Epidermal melanocyte (primary cell): ENCODE measurements at regions not wholly inside any gene's neighbourhood (a gene's known extent, or its start where the extent isn't known, plus 50 kb on each side); places are given as distances from the start of the nearest gene placed in this dataset.

Experiments used
- DNase-seq: peaks from one replicate; pipeline ENCODE4 v3.0.0; 2011; ENCODE audit warnings: low spot score; ENCODE audit not compliant: insufficient read length

GRCh38 chr7:112886208-112886607 lies 96.0 kb upstream of the TMEM168 start:
- DNase-seq: no peak

GRCh38 chr7:112882991-112883390 lies 92.8 kb upstream of the TMEM168 start:
- DNase-seq: no peak

DNA sequence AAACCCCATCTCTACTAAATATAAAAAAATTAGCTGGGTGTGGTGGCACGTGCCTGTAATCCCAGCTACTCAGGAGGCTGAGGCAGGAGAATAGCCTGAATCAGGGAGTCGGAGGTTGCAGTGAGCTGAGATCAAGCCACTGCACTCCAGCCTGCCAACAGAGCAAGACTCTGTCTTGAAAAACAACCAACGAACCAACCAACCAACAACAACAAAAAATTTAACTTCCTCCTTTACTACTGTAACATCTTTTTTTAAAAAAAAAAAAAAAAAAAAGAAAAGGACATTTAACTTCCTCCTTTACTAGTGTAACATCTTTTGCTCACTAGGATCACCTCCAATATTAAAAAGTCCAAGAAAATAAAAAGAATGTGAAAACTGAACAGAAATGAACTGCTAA lies 92.3 kb upstream of the TMEM168 start:
- no peak for DNase-seq

DNA sequence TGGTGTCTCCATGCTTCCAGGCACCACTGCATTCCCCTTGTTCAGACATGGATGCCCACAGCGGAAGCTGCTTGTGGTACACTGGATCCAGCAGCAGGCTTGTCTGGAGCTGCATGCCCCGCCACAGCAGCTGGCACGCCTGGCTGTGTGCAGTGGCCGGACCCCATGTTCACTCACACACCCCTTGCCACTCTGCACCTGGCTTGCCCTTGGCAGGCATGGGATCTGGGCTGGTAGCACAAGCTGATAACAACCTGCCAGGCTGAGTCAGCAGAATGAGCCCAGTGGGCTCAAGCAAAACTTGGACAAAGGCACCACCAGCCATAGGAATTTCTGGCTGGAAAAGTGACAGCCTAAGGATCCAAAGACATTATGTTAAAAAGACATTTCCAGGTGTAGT lies 91.8 kb upstream of the TMEM168 start:
- no peak for DNase-seq

DNA sequence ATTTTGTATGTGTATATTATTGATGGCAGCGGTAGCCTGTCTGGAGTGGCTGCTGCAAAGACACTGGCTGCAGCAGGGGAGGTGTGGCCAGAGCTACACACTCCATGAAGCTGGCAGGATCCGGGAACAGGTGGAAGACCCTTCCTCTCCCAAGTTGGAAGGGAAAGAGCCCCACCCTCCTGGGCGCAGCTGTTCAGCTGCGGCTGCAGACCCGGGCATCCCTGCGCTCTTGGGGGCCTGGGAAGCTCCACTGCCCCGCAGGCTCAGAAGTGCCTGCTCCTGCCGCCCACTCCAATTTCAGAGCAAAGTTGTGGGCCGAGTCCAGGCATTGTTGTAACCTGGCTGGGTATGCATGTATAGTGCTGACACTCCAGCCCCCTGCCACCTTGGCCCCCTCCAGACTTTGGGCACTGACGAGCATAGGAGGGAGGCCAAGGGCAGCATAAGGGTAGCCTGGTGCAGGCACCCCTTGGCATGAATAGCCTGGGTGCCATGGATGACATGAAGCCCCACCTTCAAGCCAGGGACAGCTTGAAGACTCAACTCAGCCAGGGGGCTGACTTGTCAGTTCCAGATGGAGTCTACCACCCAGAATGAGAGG lies 90.7 kb upstream of the TMEM168 start:
- no peak for DNase-seq

DNA sequence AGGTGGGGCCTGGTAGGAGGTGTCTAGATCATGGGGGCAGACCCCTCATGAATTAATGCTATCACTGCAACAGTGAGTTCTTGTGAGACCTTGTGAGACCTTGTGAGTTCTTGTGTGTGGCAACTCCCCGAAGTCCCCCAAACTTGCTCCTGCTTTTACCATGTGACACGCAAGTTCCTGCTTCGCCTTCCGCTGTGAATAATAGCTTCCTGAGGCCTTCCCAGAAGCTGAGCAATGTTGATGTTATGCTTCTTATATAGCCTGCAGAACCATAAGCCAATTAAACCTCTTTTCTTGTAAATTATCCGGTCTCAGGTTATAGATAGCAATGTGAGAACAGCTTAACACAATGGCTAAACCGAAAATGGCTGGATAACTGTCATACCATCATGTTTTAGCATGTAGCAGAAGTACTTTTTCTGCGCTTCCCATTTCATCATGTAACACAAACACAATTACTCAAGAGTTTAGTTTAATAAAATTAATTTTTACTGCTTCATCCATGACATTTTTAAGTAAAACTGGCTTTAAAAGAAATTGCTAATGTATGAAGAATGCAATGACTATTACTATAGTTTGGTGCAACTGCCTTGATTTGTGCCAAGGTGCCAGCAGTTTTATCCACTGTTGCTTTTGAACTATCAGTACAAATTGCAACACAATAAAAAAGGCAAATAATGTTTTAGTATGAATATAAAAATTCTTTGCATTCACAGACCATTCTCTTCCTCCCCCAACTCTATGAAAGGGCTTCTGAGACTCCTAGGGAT lies 87.7 kb upstream of the TMEM168 start:
- no peak for DNase-seq

DNA sequence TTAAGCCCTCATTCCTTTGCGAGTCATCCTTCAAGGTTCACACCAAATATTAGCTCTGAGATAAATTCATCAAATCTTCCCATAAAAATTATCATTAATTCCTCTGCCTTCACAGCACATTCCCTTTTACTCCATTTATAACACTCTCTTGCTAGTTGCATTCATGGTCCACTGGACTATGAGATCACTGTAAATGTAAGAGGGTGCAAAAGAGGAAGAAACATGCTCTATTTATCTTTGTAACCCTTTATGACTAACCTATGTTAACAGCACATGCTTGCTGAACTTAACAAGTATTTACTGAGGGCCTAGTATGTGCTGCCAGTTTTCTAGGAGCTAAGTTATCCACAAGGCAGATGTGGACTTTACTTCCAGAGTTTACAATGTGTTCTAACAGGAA lies 86.7 kb upstream of the TMEM168 start:
- no peak for DNase-seq

GRCh38 chr7:112874909-112875308 lies 84.7 kb upstream of the TMEM168 start:
- DNase-seq: no peak

DNA sequence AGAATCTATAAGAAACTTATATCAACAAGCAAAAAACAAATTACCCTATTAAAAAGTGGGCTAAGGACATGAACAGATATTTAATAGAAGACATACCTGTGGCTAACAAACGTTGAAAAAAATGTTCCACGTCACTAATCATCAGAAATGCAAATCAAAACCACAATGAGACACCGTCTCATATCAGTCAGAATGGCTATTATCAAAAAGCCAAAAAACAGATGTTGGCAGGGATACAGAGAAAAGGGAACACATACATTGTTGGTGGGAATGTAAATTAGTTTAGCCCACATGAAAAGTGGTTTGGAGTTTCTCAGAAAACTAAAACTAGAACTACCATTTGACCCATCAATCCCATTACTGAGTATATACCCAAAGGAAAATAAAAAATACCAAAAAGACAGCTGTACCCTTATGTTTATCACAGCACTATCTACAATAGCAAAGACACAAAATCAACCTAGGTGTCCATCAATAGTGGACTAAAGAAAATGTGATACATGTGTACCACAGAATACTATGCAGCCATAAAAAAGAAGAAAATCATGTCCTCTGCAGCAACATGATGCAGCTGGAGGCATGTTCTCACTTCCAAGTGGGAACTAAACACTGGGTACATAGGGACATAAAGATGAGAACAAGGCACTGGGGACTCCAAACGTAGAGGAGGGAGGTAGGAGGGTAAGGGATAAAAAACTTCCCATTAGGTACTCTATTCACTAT lies 83.8 kb upstream of the TMEM168 start:
- no peak for DNase-seq

DNA sequence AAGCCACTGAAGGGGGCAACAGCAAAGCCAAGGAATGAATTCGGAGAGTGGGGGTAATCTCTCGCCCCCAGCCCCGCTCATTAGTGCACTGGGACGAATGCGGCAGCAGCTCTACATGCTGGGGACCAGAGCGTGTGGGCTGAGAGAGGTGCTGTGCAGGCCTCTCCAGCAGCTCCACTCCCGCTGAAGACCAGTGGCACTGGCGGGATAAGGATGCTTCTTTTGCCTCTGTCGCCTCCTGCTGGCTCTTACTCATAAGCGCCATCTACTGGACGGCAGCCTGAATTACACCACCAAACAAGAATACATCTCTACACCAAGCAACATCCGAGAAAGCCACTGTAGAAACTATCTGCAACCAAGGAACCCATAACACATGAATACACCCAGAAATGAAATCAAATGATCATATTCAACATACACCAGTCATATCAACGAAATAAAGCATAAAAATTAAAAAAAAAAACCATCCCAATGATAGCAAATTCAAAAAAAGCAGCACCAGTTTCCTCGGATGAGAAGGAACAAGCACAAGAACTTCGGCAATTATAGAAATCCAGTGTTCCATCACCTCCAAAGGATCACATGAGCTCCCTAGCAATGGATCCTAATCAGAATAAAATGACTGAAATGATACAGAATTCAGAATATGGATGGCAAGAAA lies 79.0 kb upstream of the TMEM168 start:
- no peak for DNase-seq

DNA sequence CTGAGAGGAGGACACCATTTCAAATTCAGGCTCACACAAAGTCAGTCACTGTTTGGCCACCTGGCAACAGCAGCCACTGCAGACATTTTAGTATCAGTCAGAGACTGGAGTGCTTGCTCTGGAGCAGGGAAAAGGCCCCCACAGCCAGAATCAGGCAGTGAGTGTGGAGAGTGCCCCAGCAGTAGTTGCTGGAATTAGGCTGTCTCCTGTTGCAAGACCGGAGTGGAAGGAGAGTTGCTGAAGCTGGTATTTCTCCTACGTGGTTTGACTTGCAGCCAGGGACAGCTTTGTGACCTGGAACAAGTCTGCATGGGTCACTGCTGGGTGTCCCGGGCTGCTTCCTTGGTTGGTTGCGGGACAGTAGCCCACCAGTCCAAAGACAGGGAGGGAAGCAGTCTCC lies 78.4 kb upstream of the TMEM168 start:
- no peak for DNase-seq

DNA sequence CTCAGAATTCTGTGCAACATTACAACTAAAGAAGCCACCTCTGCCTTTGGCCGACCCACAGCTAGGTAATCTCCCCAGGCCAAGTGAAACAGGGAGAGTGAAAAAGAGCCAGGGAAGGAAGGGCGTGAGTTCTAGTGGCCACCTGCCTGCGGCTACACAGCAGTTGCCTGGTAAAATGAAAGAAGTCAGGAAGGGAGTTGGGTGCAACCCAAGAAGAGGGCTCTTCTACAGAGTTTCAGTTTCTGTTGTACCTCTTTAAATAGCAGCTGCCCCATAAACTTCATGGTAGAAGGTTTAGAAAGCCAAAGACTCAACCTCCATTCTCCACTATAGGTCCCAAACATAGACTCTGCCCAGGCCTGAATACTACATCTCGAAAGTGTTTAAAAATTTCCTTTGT lies 76.2 kb upstream of the TMEM168 start:
- no peak for DNase-seq

GRCh38 chr7:112864380-112864779 lies 74.2 kb upstream of the TMEM168 start:
- no peak for DNase-seq

DNA sequence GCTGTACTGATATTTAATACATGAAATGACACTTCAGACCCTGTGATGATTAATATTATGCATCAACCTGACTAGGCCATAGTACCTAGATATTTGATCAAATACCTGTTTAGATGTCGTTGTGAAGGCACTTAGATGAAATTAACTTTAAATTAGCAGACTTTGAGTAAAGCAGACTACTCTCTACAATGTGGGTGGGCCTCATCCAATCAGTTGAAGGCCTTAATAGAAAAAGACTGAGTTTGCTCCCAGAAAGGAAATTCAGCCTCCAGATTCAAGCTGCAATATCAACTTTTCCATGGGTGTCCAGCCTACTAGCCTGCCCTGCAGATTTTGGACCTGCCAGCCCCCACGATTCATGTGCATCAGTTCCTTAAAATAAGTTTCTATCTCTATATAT lies 68.6 kb upstream of the TMEM168 start:
- no peak for DNase-seq

DNA sequence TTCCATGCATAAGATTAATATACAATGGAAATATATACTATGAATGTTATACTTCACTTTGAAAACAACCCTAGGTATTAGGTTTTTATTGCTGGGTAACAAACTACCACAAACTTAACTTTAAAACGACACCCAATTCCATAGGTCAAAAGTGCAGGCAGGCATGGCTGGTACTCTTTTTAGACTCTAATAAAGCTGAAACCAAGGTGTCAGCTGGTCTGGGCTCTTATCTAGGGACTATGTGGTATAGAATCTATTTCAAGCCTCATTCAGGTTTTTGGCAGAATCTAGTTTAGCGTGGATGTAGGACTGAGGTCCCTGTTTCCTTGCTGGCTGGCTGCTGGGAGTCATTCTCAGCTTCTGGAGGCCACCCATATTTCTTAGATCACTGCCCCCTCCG lies 65.0 kb upstream of the TMEM168 start:
- no peak for DNase-seq

DNA sequence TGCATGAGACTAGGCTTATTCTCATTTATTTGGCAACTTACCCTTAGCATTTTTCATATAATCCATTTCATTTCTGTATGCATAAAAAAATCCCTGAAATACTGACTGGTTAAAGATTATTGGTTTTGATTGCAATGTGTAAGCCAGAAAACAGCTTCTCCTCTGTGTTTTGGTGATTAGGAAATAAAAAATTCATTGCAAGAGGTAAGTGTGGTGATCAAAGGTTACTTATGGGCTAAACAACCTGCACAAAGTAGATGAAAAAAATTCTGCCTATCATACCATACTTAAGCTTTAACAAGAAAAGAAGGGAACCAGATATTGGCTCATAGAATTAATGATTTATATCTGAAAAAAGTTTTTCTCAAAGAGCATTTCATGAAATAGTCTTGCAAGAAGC lies 64.0 kb upstream of the TMEM168 start:
- no peak for DNase-seq

GRCh38 chr7:112853422-112853821 lies 63.2 kb upstream of the TMEM168 start:
- DNase-seq: no peak

- DNase-seq: no peak
Observed at GRCh38 chr7:112843151-112843550, 53.0 kb upstream of the TMEM168 start.
